ENCODE measurements at regions not wholly inside any gene's neighbourhood (a gene's known extent, or its start where the extent isn't known, plus 50 kb on each side); places are given as distances from the start of the nearest gene placed in this dataset.

GRCh38 chr12:27179400-27180214, 64.5 kb upstream of the STK38L start:
- peak; percentile 97 for DNase-seq (ENCODE audit: low read depth)

- peak; percentile 57 for DNase-seq (ENCODE audit: low read depth)
These were observed 63.1 kb upstream of the STK38L start for GRCh38 chr12:27180906-27181505.

- DNase-seq (ENCODE audit: low read depth): no peak
These were observed 60.7 kb upstream of the STK38L start for GRCh38 chr12:27183342-27183741.

GRCh38 chr12:27185234-27186021, 58.7 kb upstream of the STK38L start:
- DNase-seq (ENCODE audit: low read depth): peak; percentile 44

GRCh38 chr12:27186022-27186839, 57.9 kb upstream of the STK38L start:
- DNase-seq (ENCODE audit: low read depth): no peak

- DNase-seq (ENCODE audit: low read depth): no peak
These were observed 56.4 kb upstream of the STK38L start for GRCh38 chr12:27187697-27188096.

GRCh38 chr12:27190761-27191160, 53.3 kb upstream of the STK38L start:
- DNase-seq (ENCODE audit: low read depth): peak; percentile 61

- DNase-seq (ENCODE audit: low read depth): peak; percentile 64
These were observed 52.6 kb upstream of the STK38L start for GRCh38 chr12:27191531-27191930.

- DNase-seq (ENCODE audit: low read depth): no peak
These were observed 51.8 kb upstream of the STK38L start for GRCh38 chr12:27192118-27192802.

- peak; percentile 85 for DNase-seq (ENCODE audit: low read depth)
These were observed 51.0 kb upstream of the STK38L start for GRCh38 chr12:27193106-27193505.

- DNase-seq (ENCODE audit: low read depth): peak; percentile 82
These were observed 50.1 kb upstream of the STK38L start for GRCh38 chr12:27193854-27194544.

Data from amniotic epithelial cell (primary cell).